DOHH2 (cell line): ENCODE measurements at regions not wholly inside any gene's neighbourhood (a gene's known extent, or its start where the extent isn't known, plus 50 kb on each side); places are given as distances from the start of the nearest gene placed in this dataset.

Experiments
- H3F3A ChIP-seq: fragments of 200-600 bp; sonication (generic), shearing (Covaris generic); 2 replicates; pipeline ENCODE4 v1.6.0; 2016; ENCODE audit warnings: antibody characterized with exemption, mild to moderate bottlenecking; ENCODE audit not compliant: control insufficient read depth, insufficient read depth
- H3K27ac ChIP-seq: fragments of 200-600 bp; sonication (generic); 2 replicates; pipeline ENCODE4 v1.5.1; 2014; ENCODE audit warnings: low read depth, mild to moderate bottlenecking, low read length, moderate library complexity
- H3K27me3 ChIP-seq: fragments of 200-600 bp; sonication (generic); 2 replicates; pipeline ENCODE4 v1.6.1; 2014; ENCODE audit warnings: mild to moderate bottlenecking, low read length, mixed read lengths; ENCODE audit not compliant: control insufficient read depth
- H3K36me3 ChIP-seq: fragments of 200-600 bp; sonication (generic); 2 replicates; pipeline ENCODE4 v1.6.1; 2014; ENCODE audit warnings: mild to moderate bottlenecking, low read length, moderate library complexity, mixed read lengths; ENCODE audit not compliant: control insufficient read depth
- H3K4me1 ChIP-seq: fragments of 200-600 bp; sonication (generic); 2 replicates; pipeline ENCODE4 v1.6.1; 2014; ENCODE audit warnings: mild to moderate bottlenecking, low read length, mixed read lengths; ENCODE audit not compliant: control insufficient read depth
- H3K4me2 ChIP-seq: fragments of 200-600 bp; sonication (generic); 2 replicates; pipeline ENCODE4 v1.6.0; 2014; ENCODE audit warnings: mild to moderate bottlenecking, low read length, moderate library complexity
- H3K4me3 ChIP-seq: fragments of 200-600 bp; sonication (generic); 2 replicates; pipeline ENCODE4 v1.5.1; 2014; ENCODE audit warnings: mild to moderate bottlenecking, low read length, mixed read lengths
- H3K79me2 ChIP-seq: fragments of 200-600 bp; sonication (generic); 2 replicates; pipeline ENCODE4 v1.6.1; 2014; ENCODE audit warnings: mild to moderate bottlenecking, low read length, mixed read lengths; ENCODE audit not compliant: control insufficient read depth
- H3K9me2 ChIP-seq: fragments of 200-600 bp; sonication (generic); replicated peaks from 2 replicates; pipeline ENCODE4 v1.6.1; 2014; ENCODE audit warnings: mild to moderate bottlenecking, low read length, mixed read lengths; ENCODE audit not compliant: control insufficient read depth
- H3K9me3 ChIP-seq: fragments of 200-600 bp; sonication (generic); 2 replicates; pipeline ENCODE4 v1.6.1; 2014; ENCODE audit warnings: antibody characterized with exemption, low read length, mixed read lengths; ENCODE audit not compliant: control insufficient read depth, insufficient read depth
- H4K20me1 ChIP-seq: fragments of 200-600 bp; sonication (generic); 2 replicates; pipeline ENCODE4 v1.6.0; 2014; ENCODE audit warnings: low read depth, mild to moderate bottlenecking, antibody characterized with exemption, low read length, moderate library complexity; ENCODE audit not compliant: control insufficient read depth, insufficient read depth
- CTCF ChIP-seq: fragments of 200-600 bp; sonication (generic); IDR thresholded peaks from one replicate; pipeline ENCODE4 v1.5.1; 2014; ENCODE audit warnings: antibody characterized with exemption, mild to moderate bottlenecking, low read depth, low read length; ENCODE audit not compliant: poor library complexity, severe bottlenecking
- EZH2phosphoT487 ChIP-seq: fragments of 200-600 bp; sonication (generic); IDR thresholded peaks from 2 replicates; pipeline ENCODE4 v1.6.1; 2017; ENCODE audit warnings: borderline replicate concordance, mild to moderate bottlenecking, antibody characterized with exemption, low read length, moderate library complexity, mixed read lengths

GRCh38 chr22:27245056-27245455, 556.5 kb downstream of the MN1 start:
- H3K9me2 ChIP-seq: no peaks in the 10 kb centered on the region
- TF ChIP-seq CTCF (no peak), EZH2phosphoT487 (no peak)
- no peaks in the 10 kb centered on the region for H3K4me1 ChIP-seq
- H3K27ac ChIP-seq: no peak overlapping the region
- H3K4me3 ChIP-seq: no peak overlapping the region
- no peaks in the 10 kb centered on the region for H3K36me3 ChIP-seq
- H4K20me1 ChIP-seq: no peaks in the 10 kb centered on the region
- no peaks in the 10 kb centered on the region for H3K9me3 ChIP-seq
- H3F3A ChIP-seq: no peaks in the 10 kb centered on the region
- H3K79me2 ChIP-seq: no peaks in the 10 kb centered on the region
- H3K27me3 ChIP-seq: no peaks in the 10 kb centered on the region
- no peak overlapping the region for H3K4me2 ChIP-seq

- Histone ChIP-seq H3K9me3 (no peaks in the 10 kb centered on the region), H3K4me1 (no peaks in the 10 kb centered on the region), H3K79me2 (no peaks in the 10 kb centered on the region), H3K4me3 (no peak overlapping the region), H3F3A (no peaks in the 10 kb centered on the region), H3K9me2 (no peaks in the 10 kb centered on the region), H4K20me1 (no peaks in the 10 kb centered on the region), H3K27ac (no peak overlapping the region), H3K27me3 (no peaks in the 10 kb centered on the region), H3K4me2 (no peak overlapping the region), H3K36me3 (no peaks in the 10 kb centered on the region)
- TF ChIP-seq CTCF: no peak
- TF ChIP-seq EZH2phosphoT487: no peak
These were observed 555.0 kb downstream of the MN1 start for GRCh38 chr22:27246558-27246957.

- no peak for TF ChIP-seq EZH2phosphoT487
- TF ChIP-seq CTCF: no peak
- H3K27ac ChIP-seq: no peak overlapping the region
These were observed 553.7 kb downstream of the MN1 start for GRCh38 chr22:27247701-27248434.

More at GRCh38 chr22:27247701-27248434, 553.7 kb downstream of the MN1 start:
- H3K36me3 ChIP-seq: no peaks in the 10 kb centered on the region
- no peaks in the 10 kb centered on the region for H3F3A ChIP-seq
- H3K4me2 ChIP-seq: no peak overlapping the region
- no peaks in the 10 kb centered on the region for H4K20me1 ChIP-seq
- no peak overlapping the region for H3K4me3 ChIP-seq
- no peaks in the 10 kb centered on the region for H3K79me2 ChIP-seq
- no peaks in the 10 kb centered on the region for H3K27me3 ChIP-seq
- no peaks in the 10 kb centered on the region for H3K9me2 ChIP-seq
- H3K4me1 ChIP-seq: no peaks in the 10 kb centered on the region
- no peaks in the 10 kb centered on the region for H3K9me3 ChIP-seq
